ENCODE measurements at regions not wholly inside any gene's neighbourhood (a gene's known extent, or its start where the extent isn't known, plus 50 kb on each side); places are given as distances from the start of the nearest gene placed in this dataset.

DNA sequence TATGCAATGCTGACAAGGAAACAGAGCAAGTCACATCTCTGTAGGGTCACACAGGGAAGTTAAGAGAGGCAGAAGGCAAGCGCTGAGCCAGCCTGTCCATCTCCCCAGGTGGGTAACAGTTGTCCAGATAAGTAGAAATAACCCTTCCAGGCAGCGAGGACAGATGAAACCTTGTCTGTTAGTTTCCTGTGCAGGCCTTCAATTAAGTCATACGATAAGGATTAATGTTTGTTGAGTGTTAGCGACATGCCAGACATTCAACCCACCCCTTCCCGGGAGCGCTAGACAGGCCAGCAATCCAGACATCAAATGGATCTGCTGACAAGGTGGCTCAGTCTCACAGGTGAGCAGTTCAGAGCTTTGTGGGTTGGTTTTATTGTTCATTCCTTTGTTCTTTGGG, 221.5 kb upstream of the FMN2 start:
- no peak for TF ChIP-seq CTCF (IDR thresholded peaks at IDR 0.05)
- no peak for TF ChIP-seq POLR2A (IDR thresholded peaks at IDR 0.05)
- TF ChIP-seq POLR2AphosphoS5 (IDR thresholded peaks at IDR 0.05): no peak

Data from breast epithelium (tissue), 3 donors.